Tibial nerve (tissue), 4 donors: ENCODE measurements at regions not wholly inside any gene's neighbourhood (a gene's known extent, or its start where the extent isn't known, plus 50 kb on each side); places are given as distances from the start of the nearest gene placed in this dataset.

Source experiments
- DNase-seq, 2 donors: peaks; one replicate each; pipeline ENCODE4 v3.0.0-alpha.2; 2019; ENCODE audit warnings: low spot score in 2 of 2
- H3K27ac ChIP-seq, 4 donors: fragments of 200-600 bp; sonication (generic) in 3 of 4; one replicate each; pipeline ENCODE4 v1.5.1; 2017 to 2019; ENCODE audit warnings: mild to moderate bottlenecking in 1 of 4
- H3K27me3 ChIP-seq, 2 donors: fragments of 200-600 bp; sonication (generic) in 1 of 2; one replicate each; pipeline versions ENCODE4 v1.5.1 to v1.6.0; 2017 to 2019
- H3K36me3 ChIP-seq, 3 donors: fragments of 200-600 bp; sonication (generic); one replicate each; pipeline ENCODE4 v1.5.1; 2018 to 2019
- H3K4me1 ChIP-seq, 4 donors: fragments of 200-600 bp; sonication (generic) in 3 of 4; one replicate each; pipeline ENCODE4 v1.5.1; 2017 to 2019
- H3K4me3 ChIP-seq, 4 donors: fragments of 200-600 bp; sonication (generic) in 3 of 4; one replicate each; pipeline ENCODE4 v1.5.1; 2017 to 2019; ENCODE audit warnings: mild to moderate bottlenecking in 1 of 4, moderate library complexity in 1 of 4
- H3K9me3 ChIP-seq, 4 donors: fragments of 200-600 bp; sonication (generic) in 3 of 4; one replicate each; pipeline ENCODE4 v1.5.1; 2017 to 2019
- CTCF ChIP-seq, 5 experiments: fragments of 200-600 bp in 3 of 5; fragments of 450-650 bp in 2 of 5; sonication (generic) in 3 of 5; IDR thresholded peaks; one replicate each; pipeline ENCODE4 v1.5.1; 2016 to 2019; ENCODE audit warnings: antibody characterized with exemption in 5 of 5, mild to moderate bottlenecking in 3 of 5, moderate library complexity in 2 of 5
- EP300 ChIP-seq, 2 donors: sonication (generic); formaldehyde crosslinking; IDR thresholded peaks; one replicate each; pipeline ENCODE4 v1.6.1; 2017; ENCODE audit warnings: antibody characterized with exemption in 2 of 2, mild to moderate bottlenecking in 1 of 2
- POLR2A ChIP-seq, 2 donors: fragments of 450-650 bp; IDR thresholded peaks; one replicate each; pipeline ENCODE4 v1.6.1; 2017; ENCODE audit warnings: antibody characterized with exemption in 2 of 2, mild to moderate bottlenecking in 2 of 2, moderate library complexity in 2 of 2
- WGBS, 2 donors: methylation state at CpG; one replicate each; pipeline ENCODE4 v1.1.5; 2018; 5-methylcytosine and 5-hydroxymethylcytosine counted together

GRCh38 chrX:142084611-142085010 is 120.5 kb downstream of the MAGEC2 start:
- no peaks in the 10 kb centered on the region for H3K36me3 ChIP-seq
- H3K27ac ChIP-seq = no peak overlapping the region
- no peaks in the 10 kb centered on the region for H3K27me3 ChIP-seq
- 0 to 7% methylated on average over 1 of the region's 1 CpG for WGBS, 2 donors
- no peak overlapping the region for H3K4me3 ChIP-seq
- no peak for DNase-seq
- H3K4me1 ChIP-seq = no peaks in the 10 kb centered on the region
- no peak for TF ChIP-seq POLR2A (IDR thresholded peaks at IDR 0.05)
- TF ChIP-seq EP300 (IDR thresholded peaks at IDR 0.05) = no peak
- H3K9me3 ChIP-seq = no peaks in the 10 kb centered on the region

- Histone ChIP-seq H3K27me3 (no peaks in the 10 kb centered on the region), H3K27ac (no peak overlapping the region), H3K9me3 (no peaks in the 10 kb centered on the region), H3K4me1 (no peaks in the 10 kb centered on the region), H3K36me3 (no peaks in the 10 kb centered on the region), H3K4me3 (no peak overlapping the region)
- DNase-seq = no peak
- TF ChIP-seq EP300 (IDR thresholded peaks at IDR 0.05) (no peak), CTCF (IDR thresholded peaks at IDR 0.05) (no peak), POLR2A (IDR thresholded peaks at IDR 0.05) (no peak)
- 48 to 58% methylated on average over 2 of the region's 2 CpGs for WGBS, 2 donors
Observed at GRCh38 chrX:142076633-142077032, 128.5 kb downstream of the MAGEC2 start.

- Histone ChIP-seq H3K4me1 (no peaks in the 10 kb centered on the region), H3K36me3 (no peaks in the 10 kb centered on the region), H3K27ac (no peak overlapping the region), H3K4me3 (no peak overlapping the region), H3K9me3 (no peaks in the 10 kb centered on the region), H3K27me3 (no peaks in the 10 kb centered on the region)
- no peak for TF ChIP-seq CTCF (IDR thresholded peaks at IDR 0.05)
- WGBS, 2 donors = 54 to 55% methylated on average over 2 of the region's 2 CpGs
- no peak for DNase-seq
Observed at GRCh38 chrX:142068365-142068764, 136.7 kb downstream of the MAGEC2 start.

- Histone ChIP-seq H3K27me3 (no peaks in the 10 kb centered on the region), H3K4me1 (no peaks in the 10 kb centered on the region), H3K4me3 (no peak overlapping the region), H3K36me3 (no peaks in the 10 kb centered on the region), H3K9me3 (no peaks in the 10 kb centered on the region), H3K27ac (no peak overlapping the region)
- TF ChIP-seq CTCF (IDR thresholded peaks at IDR 0.05) (no peak), POLR2A (IDR thresholded peaks at IDR 0.05) (no peak), EP300 (IDR thresholded peaks at IDR 0.05) (no peak)
- WGBS, 2 donors = 63 to 92% methylated on average over 2 of the region's 2 CpGs
- DNase-seq = no peak
Observed at GRCh38 chrX:142060191-142060590, 144.9 kb downstream of the MAGEC2 start.

- no peak for TF ChIP-seq EP300 (IDR thresholded peaks at IDR 0.05)
- no peak for TF ChIP-seq CTCF (IDR thresholded peaks at IDR 0.05)
- TF ChIP-seq POLR2A (IDR thresholded peaks at IDR 0.05) = no peak
- no peak overlapping the region for H3K4me3 ChIP-seq
- no peak overlapping the region for H3K27ac ChIP-seq
- H3K9me3 ChIP-seq = no peaks in the 10 kb centered on the region
- no peaks in the 10 kb centered on the region for H3K27me3 ChIP-seq
- H3K36me3 ChIP-seq = no peaks in the 10 kb centered on the region
- 67 to 77% methylated on average over 1 of the region's 1 CpG for WGBS, 2 donors
- no peak for DNase-seq
- no peaks in the 10 kb centered on the region for H3K4me1 ChIP-seq
Observed at GRCh38 chrX:142054094-142054493, 150.4 kb downstream of the MAGEC1 start.

GRCh38 chrX:142052238-142052637 is 148.5 kb downstream of the MAGEC1 start:
- TF ChIP-seq POLR2A (IDR thresholded peaks at IDR 0.05) (no peak), EP300 (IDR thresholded peaks at IDR 0.05) (no peak), CTCF (IDR thresholded peaks at IDR 0.05) (no peak)
- Histone ChIP-seq H3K4me3 (no peak overlapping the region), H3K36me3 (no peaks in the 10 kb centered on the region), H3K27ac (no peak overlapping the region), H3K9me3 (no peaks in the 10 kb centered on the region), H3K4me1 (no peaks in the 10 kb centered on the region), H3K27me3 (no peaks in the 10 kb centered on the region)
- 86 to 90% methylated on average over 3 of the region's 3 CpGs for WGBS, 2 donors
- DNase-seq = no peak
